Astrocyte (in vitro differentiated cells and primary cell): ENCODE measurements at regions not wholly inside any gene's neighbourhood (a gene's known extent, or its start where the extent isn't known, plus 50 kb on each side); places are given as distances from the start of the nearest gene placed in this dataset.

Experiments used
- DNase-seq: peaks from one replicate; pipeline ENCODE4 v3.0.0-alpha.2; 2010; ENCODE audit warnings: low read depth
- FAIRE-seq: peaks from 2 replicates; lab custom pipeline; 2011; peaks lifted over from hg19 to GRCh38; lab: Jason Lieb, UNC
- H2AFZ ChIP-seq: 2 replicates; pipeline ENCODE4 v1.6.0; 2012; ENCODE audit warnings: low read depth, low read length, inconsistent platforms
- H3K27ac ChIP-seq: 2 replicates; pipeline ENCODE4 v1.5.1; 2011; ENCODE audit warnings: low read depth, low read length, inconsistent platforms
- H3K27me3 ChIP-seq: 2 replicates; pipeline ENCODE4 v1.6.0; 2011; ENCODE audit warnings: low read length, inconsistent platforms; ENCODE audit not compliant: insufficient read depth
- H3K36me3 ChIP-seq: 2 replicates; pipeline ENCODE4 v1.5.1; 2011; ENCODE audit warnings: low read length, inconsistent platforms; ENCODE audit not compliant: insufficient read depth
- H3K4me1 ChIP-seq: 2 replicates; pipeline ENCODE4 v1.5.1; 2011; ENCODE audit warnings: low read length, inconsistent platforms; ENCODE audit not compliant: insufficient read depth
- H3K4me2 ChIP-seq: 2 replicates; pipeline ENCODE4 v1.6.0; 2012; ENCODE audit warnings: low read length, inconsistent platforms
- H3K4me3 ChIP-seq: 2 replicates; pipeline ENCODE4 v1.5.1; 2011; ENCODE audit warnings: low read depth, mild to moderate bottlenecking, low read length, inconsistent platforms; ENCODE audit not compliant: insufficient read depth
- H3K79me2 ChIP-seq: 2 replicates; pipeline ENCODE4 v1.6.0; 2012; ENCODE audit warnings: mild to moderate bottlenecking, low read length, inconsistent platforms; ENCODE audit not compliant: insufficient read depth
- H3K9ac ChIP-seq: 2 replicates; pipeline ENCODE4 v1.6.0; 2012; ENCODE audit warnings: mild to moderate bottlenecking, low read length, inconsistent platforms
- H3K9me3 ChIP-seq: 2 replicates; pipeline ENCODE4 v1.5.1; 2012; ENCODE audit warnings: low read depth, mild to moderate bottlenecking, low read length, inconsistent platforms; ENCODE audit not compliant: insufficient read depth
- H4K20me1 ChIP-seq: 2 replicates; pipeline ENCODE4 v1.6.0; 2012; ENCODE audit warnings: low read length, inconsistent platforms; ENCODE audit not compliant: insufficient read depth
- H3K27ac Mint-ChIP-seq: one replicate; pipeline ENCODE4 v1.8.0; 2021; ENCODE audit warnings: mild to moderate bottlenecking, mixed read lengths; ENCODE audit not compliant: unreplicated experiment
- H3K27me3 Mint-ChIP-seq: one replicate; pipeline ENCODE4 v1.8.0; 2021; ENCODE audit warnings: low read depth, mixed read lengths; ENCODE audit not compliant: unreplicated experiment
- H3K36me3 Mint-ChIP-seq: one replicate; pipeline ENCODE4 v1.8.0; 2021; ENCODE audit warnings: low read depth, mixed read lengths; ENCODE audit not compliant: unreplicated experiment
- H3K4me1 Mint-ChIP-seq: one replicate; pipeline ENCODE4 v1.8.0; 2021; ENCODE audit warnings: low read depth, mixed read lengths; ENCODE audit not compliant: unreplicated experiment
- H3K4me3 Mint-ChIP-seq: one replicate; pipeline ENCODE4 v1.8.0; 2021; ENCODE audit warnings: mild to moderate bottlenecking, moderate library complexity, mixed read lengths; ENCODE audit not compliant: unreplicated experiment
- H3K9me3 Mint-ChIP-seq: one replicate; pipeline ENCODE4 v1.8.0; 2021; ENCODE audit warnings: mild to moderate bottlenecking, mixed read lengths; ENCODE audit not compliant: unreplicated experiment
- EZH2 ChIP-seq: IDR thresholded peaks from 2 replicates; pipeline ENCODE4 v1.6.1; 2012; ENCODE audit warnings: mild to moderate bottlenecking, low read length, inconsistent platforms; ENCODE audit not compliant: insufficient read depth
- TF ChIP-seq, protein P1 (sequence below): IDR thresholded peaks from 2 replicates; pipeline ENCODE4 v1.5.1; 2011; ENCODE audit warnings: low read depth, mild to moderate bottlenecking, inconsistent platforms, low read length, moderate library complexity; ENCODE audit not compliant: insufficient read depth

GRCh38 chr4:115365185-115365584, 251.8 kb upstream of the NDST4 start:
- no peaks in the 10 kb centered on the region for H3K9me3 Mint-ChIP-seq
- no peak overlapping the region for H2AFZ ChIP-seq
- no peaks in the 10 kb centered on the region for H3K36me3 ChIP-seq
- no peaks in the 10 kb centered on the region for H3K36me3 Mint-ChIP-seq
- TF ChIP-seq, protein P1, sequence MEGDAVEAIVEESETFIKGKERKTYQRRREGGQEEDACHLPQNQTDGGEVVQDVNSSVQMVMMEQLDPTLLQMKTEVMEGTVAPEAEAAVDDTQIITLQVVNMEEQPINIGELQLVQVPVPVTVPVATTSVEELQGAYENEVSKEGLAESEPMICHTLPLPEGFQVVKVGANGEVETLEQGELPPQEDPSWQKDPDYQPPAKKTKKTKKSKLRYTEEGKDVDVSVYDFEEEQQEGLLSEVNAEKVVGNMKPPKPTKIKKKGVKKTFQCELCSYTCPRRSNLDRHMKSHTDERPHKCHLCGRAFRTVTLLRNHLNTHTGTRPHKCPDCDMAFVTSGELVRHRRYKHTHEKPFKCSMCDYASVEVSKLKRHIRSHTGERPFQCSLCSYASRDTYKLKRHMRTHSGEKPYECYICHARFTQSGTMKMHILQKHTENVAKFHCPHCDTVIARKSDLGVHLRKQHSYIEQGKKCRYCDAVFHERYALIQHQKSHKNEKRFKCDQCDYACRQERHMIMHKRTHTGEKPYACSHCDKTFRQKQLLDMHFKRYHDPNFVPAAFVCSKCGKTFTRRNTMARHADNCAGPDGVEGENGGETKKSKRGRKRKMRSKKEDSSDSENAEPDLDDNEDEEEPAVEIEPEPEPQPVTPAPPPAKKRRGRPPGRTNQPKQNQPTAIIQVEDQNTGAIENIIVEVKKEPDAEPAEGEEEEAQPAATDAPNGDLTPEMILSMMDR: no peak
- no peak for TF ChIP-seq EZH2
- H3K27ac ChIP-seq: no peak overlapping the region
- FAIRE-seq (no peak), DNase-seq (no peak)
- no peaks in the 10 kb centered on the region for H3K9me3 ChIP-seq
- no peaks in the 10 kb centered on the region for H3K27me3 ChIP-seq
- H3K4me3 Mint-ChIP-seq: no peak overlapping the region
- no peaks in the 10 kb centered on the region for H3K27me3 Mint-ChIP-seq
- H3K4me3 ChIP-seq: no peak overlapping the region
- no peaks in the 10 kb centered on the region for H3K4me1 ChIP-seq
- no peak overlapping the region for H3K27ac Mint-ChIP-seq
- peaks cover 8% of the 10 kb centered on the region for H3K4me1 Mint-ChIP-seq
- no peaks in the 10 kb centered on the region for H4K20me1 ChIP-seq
- no peaks in the 10 kb centered on the region for H3K79me2 ChIP-seq
- no peak overlapping the region for H3K9ac ChIP-seq
- H3K4me2 ChIP-seq: no peak overlapping the region

- H3K4me3 Mint-ChIP-seq: no peak overlapping the region
- H3K79me2 ChIP-seq: no peaks in the 10 kb centered on the region
- no peak for FAIRE-seq
- H3K9me3 ChIP-seq: no peaks in the 10 kb centered on the region
- no peaks in the 10 kb centered on the region for H3K9me3 Mint-ChIP-seq
- no peaks in the 10 kb centered on the region for H3K36me3 ChIP-seq
- no peak overlapping the region for H3K27ac Mint-ChIP-seq
- no peaks in the 10 kb centered on the region for H3K27me3 ChIP-seq
- H3K27ac ChIP-seq: no peak overlapping the region
- H3K27me3 Mint-ChIP-seq: no peaks in the 10 kb centered on the region
- no peak overlapping the region for H3K9ac ChIP-seq
- no peak for DNase-seq
- no peaks in the 10 kb centered on the region for H3K36me3 Mint-ChIP-seq
- no peak overlapping the region for H2AFZ ChIP-seq
- no peaks in the 10 kb centered on the region for H4K20me1 ChIP-seq
- no peak for TF ChIP-seq EZH2
- TF ChIP-seq, protein P1: no peak
- peaks cover 8% of the 10 kb centered on the region for H3K4me1 Mint-ChIP-seq
- H3K4me3 ChIP-seq: no peak overlapping the region
- no peaks in the 10 kb centered on the region for H3K4me1 ChIP-seq
- H3K4me2 ChIP-seq: no peak overlapping the region
Observed at GRCh38 chr4:115361781-115362180, 248.4 kb upstream of the NDST4 start.

DNA sequence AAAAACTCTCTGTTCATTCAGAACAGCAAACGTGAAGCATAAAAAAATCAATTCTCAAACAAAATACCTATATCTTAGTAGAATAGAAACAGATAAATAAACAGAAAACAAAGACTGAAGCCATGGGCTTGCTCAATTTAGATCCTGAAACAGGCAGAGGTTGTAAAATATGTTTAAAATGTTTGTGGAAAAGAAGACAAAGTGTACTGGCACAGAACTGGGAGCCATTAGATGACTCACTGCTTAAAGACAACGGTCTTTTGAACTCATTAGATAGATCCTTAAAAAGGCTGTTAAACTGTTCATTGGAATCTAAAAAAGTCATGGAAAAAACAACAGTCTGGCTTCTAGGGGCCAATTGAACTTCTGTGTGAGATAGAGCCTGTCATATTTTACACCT, 247.0 kb upstream of the NDST4 start:
- Histone ChIP-seq H3K79me2 (no peaks in the 10 kb centered on the region), H3K27me3 (no peaks in the 10 kb centered on the region), H3K27ac (no peak overlapping the region), H3K4me1 (no peaks in the 10 kb centered on the region), H4K20me1 (no peaks in the 10 kb centered on the region), H3K9me3 (no peaks in the 10 kb centered on the region), H2AFZ (no peak overlapping the region), H3K9ac (no peak overlapping the region), H3K36me3 (no peaks in the 10 kb centered on the region), H3K4me2 (no peak overlapping the region), H3K4me3 (no peak overlapping the region)
- H3K27ac Mint-ChIP-seq: no peak overlapping the region
- TF ChIP-seq EZH2: no peak
- TF ChIP-seq, protein P1: no peak
- peak; percentile 19 for DNase-seq
- H3K4me3 Mint-ChIP-seq: no peak overlapping the region
- H3K27me3 Mint-ChIP-seq: no peaks in the 10 kb centered on the region
- FAIRE-seq: no peak
- peaks cover 4% of the 10 kb centered on the region for H3K9me3 Mint-ChIP-seq
- no peaks in the 10 kb centered on the region for H3K36me3 Mint-ChIP-seq
- peaks cover 8% of the 10 kb centered on the region for H3K4me1 Mint-ChIP-seq
